SK-N-MC (cell line): ENCODE measurements at regions not wholly inside any gene's neighbourhood (a gene's known extent, or its start where the extent isn't known, plus 50 kb on each side); places are given as distances from the start of the nearest gene placed in this dataset.

Experiments used
- EZH2 ChIP-seq: fragments of 200-600 bp; sonication (generic); IDR thresholded peaks from one replicate; pipeline ENCODE4 v1.6.1; 2017; ENCODE audit warnings: antibody characterized with exemption
- FOXP2 ChIP-seq: optimal IDR thresholded peaks from 2 replicates; pipeline ENCODE3; 2011; ENCODE audit warnings: mild to moderate bottlenecking, moderate library complexity; ENCODE audit not compliant: insufficient read depth; ENCODE audit errors: extremely low read length, control extremely low read depth
- POLR2AphosphoS5 ChIP-seq: IDR thresholded peaks from 2 replicates; pipeline ENCODE4 v1.6.1; 2012; ENCODE audit warnings: mild to moderate bottlenecking, low read depth, low read length, borderline replicate concordance

GRCh38 chr11:13111813-13112130, 102.7 kb downstream of the RASSF10 start:
- TF ChIP-seq EZH2 = no peak
- no peak for TF ChIP-seq POLR2AphosphoS5
- TF ChIP-seq FOXP2 = no peak
